Muscle layer of colon (tissue), 2 donors: ENCODE measurements at regions not wholly inside any gene's neighbourhood (a gene's known extent, or its start where the extent isn't known, plus 50 kb on each side); places are given as distances from the start of the nearest gene placed in this dataset.
"Not testable (repeated sequence)": the region's sequence is repeated elsewhere in the genome, so short reads cannot be mapped to it uniquely, and the experiment has no call there.

ENCODE experiments used
- H3K27ac ChIP-seq: one replicate; pipeline ENCODE4 v1.7.0; 2013; ENCODE audit warnings: low read depth, mild to moderate bottlenecking, low read length, moderate library complexity
- H3K27me3 ChIP-seq, 2 donors: one replicate each; pipeline ENCODE4 v1.7.0; 2013; ENCODE audit warnings: low read length in 2 of 2, mild to moderate bottlenecking in 2 of 2; ENCODE audit not compliant: insufficient read depth in 2 of 2, control insufficient read depth in 1 of 2
- H3K36me3 ChIP-seq: one replicate; pipeline ENCODE4 v1.7.0; 2013; ENCODE audit warnings: mild to moderate bottlenecking, low read length; ENCODE audit not compliant: insufficient read depth
- H3K4me1 ChIP-seq: one replicate; pipeline ENCODE4 v1.7.0; 2013; ENCODE audit warnings: mild to moderate bottlenecking, low read length; ENCODE audit not compliant: insufficient read depth
- H3K4me3 ChIP-seq, 2 donors: one replicate each; pipeline ENCODE4 v1.7.0; 2013; ENCODE audit warnings: low read length in 2 of 2, low read depth in 1 of 2, mild to moderate bottlenecking in 1 of 2, moderate library complexity in 1 of 2
- H3K9ac ChIP-seq: one replicate; pipeline ENCODE4 v1.7.0; 2013; ENCODE audit warnings: low read length
- H3K9me3 ChIP-seq: one replicate; pipeline ENCODE4 v1.7.0; 2013; ENCODE audit warnings: mild to moderate bottlenecking, low read length
- donor health status: abdominal sarcoma.
- donor health status: Adenocarcinoma of cecum.

DNA sequence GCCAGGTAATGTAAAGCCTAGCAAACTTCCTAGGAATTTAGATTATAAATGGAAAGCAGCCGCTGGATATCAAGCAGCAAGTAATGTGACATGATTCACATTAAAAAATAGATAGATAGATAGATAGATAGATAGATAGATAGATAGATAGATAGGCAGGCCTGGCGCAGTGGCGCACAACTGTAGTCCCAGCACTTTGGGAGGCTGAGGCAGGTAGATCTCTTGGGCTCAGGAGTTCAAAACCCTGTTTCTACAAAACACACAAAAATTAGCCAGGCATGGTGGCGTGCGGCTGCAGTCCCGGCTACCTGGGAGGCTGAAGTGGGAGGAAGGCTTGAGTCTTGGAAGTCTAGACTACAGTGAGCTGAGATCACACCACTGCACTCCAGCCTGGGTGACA is 236.9 kb downstream of the SLITRK6 start:
- H3K36me3 ChIP-seq: no peaks in the 10 kb centered on the region
- no peaks in the 10 kb centered on the region for H3K9me3 ChIP-seq
- H3K4me1 ChIP-seq: no peaks in the 10 kb centered on the region
- no peak overlapping the region for H3K4me3 ChIP-seq
- no peak overlapping the region for H3K9ac ChIP-seq
- H3K27ac ChIP-seq: no peak overlapping the region
- no peaks in the 10 kb centered on the region for H3K27me3 ChIP-seq

DNA sequence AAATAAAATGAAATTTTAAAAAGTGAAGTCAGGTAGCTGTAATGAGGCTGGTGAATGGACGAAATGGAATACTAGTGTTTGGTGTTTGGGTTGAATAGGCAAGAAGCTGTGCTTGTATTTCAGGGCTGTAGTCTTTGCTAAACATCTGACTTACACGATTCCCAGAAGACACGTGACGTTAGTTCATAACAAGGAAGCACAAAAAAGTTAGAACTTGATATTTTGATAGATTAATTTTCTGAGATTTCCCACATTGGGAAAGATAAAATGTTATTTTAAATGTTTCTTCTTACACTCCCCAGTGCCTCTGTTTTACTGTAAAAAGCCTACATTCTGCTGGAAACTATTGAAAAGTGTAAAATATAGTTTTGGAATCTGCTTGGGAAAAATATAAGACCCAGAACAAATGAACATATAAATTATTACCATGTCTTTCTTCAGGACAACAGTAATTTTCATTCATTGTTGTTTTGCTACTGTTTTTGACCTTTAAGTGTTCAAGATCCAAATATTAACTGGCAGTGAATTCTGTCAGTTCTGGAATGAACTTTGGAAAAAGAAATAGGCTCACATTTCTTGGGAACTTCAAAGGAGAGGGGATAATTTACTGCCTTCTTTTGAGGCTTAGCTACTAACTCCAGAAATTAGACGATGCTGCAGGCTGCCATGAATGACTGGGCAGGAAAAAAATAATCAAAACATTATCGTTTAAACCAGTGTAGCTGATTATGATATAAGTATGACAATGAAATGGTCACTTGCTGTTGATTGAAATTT is 241.3 kb downstream of the SLITRK6 start:
- Histone ChIP-seq H3K4me1 (no peaks in the 10 kb centered on the region), H3K9ac (no peak overlapping the region), H3K36me3 (no peaks in the 10 kb centered on the region), H3K9me3 (no peaks in the 10 kb centered on the region), H3K27ac (no peak overlapping the region), H3K4me3 (no peak overlapping the region), H3K27me3 (no peaks in the 10 kb centered on the region)

DNA sequence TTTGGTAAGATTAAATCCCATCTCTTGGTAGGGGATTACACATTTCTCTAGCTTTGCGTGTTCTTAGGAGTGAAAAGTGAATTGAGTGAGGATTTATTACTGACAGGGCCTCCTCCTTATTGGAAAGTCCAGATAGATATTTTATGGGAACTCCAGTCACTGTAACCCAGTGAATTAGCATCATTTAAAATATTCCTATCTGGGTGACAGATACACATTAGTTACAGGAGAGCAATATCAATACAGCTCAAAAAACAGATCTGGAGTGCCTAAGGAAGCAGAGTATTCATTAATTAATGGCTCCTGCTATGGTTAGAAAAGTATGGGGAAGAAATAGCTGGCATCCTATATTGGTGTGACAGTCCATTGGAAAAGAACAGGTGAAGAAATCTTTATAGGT is 248.2 kb downstream of the SLITRK6 start:
- no peaks in the 10 kb centered on the region for H3K27me3 ChIP-seq
- no peak overlapping the region for H3K4me3 ChIP-seq
- H3K9ac ChIP-seq: no peak overlapping the region
- no peaks in the 10 kb centered on the region for H3K36me3 ChIP-seq
- H3K4me1 ChIP-seq: no peaks in the 10 kb centered on the region
- H3K27ac ChIP-seq: no peak overlapping the region
- H3K9me3 ChIP-seq: peaks cover 5% of the 10 kb centered on the region

DNA sequence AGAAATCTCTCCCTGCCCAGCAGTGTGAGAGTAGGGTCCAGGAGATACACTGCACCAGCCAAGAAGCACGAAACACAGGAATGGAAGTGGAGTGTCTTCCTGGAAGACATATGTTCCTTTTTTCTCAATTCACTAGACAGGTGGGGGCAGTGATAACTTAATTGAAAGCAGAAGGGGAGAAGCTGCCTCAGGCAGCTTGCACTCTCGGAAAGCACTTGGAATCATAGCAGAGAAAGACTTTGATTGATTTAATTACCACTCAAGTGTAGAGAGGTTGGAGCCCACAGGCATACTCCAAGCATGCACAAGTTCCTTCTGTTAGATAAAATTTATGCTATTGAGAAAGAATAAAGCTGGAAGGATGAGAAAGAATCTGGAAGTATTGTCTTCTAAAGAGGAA is 249.4 kb downstream of the SLITRK6 start:
- Histone ChIP-seq H3K4me1 (no peaks in the 10 kb centered on the region), H3K9ac (no peak overlapping the region), H3K27me3 (no peaks in the 10 kb centered on the region), H3K4me3 (no peak overlapping the region), H3K27ac (no peak overlapping the region), H3K36me3 (no peaks in the 10 kb centered on the region), H3K9me3 (peaks cover 5% of the 10 kb centered on the region)

DNA sequence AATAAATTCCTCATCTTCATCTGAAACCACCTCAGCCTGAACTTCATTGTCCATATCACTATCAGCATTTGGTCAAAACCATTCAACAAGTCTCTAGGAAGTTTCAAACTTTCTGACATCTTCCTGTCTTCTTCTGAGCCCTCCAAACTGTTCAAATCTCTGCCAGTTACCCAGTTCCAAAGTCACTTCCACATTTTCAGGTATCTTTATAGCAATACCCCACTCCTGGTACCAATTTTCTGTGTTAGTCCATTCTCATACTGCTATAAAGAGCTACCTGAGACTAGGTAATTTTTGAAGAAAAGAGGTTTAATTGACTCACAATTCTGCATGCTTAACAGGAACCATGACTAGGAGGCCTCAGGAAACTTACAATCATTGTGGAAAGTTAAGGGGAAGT is 250.4 kb downstream of the SLITRK6 start:
- not testable (repeated sequence) for H3K27ac ChIP-seq, H3K4me1 ChIP-seq, H3K27me3 ChIP-seq, H3K9me3 ChIP-seq, H3K36me3 ChIP-seq, H3K4me3 ChIP-seq, H3K9ac ChIP-seq

DNA sequence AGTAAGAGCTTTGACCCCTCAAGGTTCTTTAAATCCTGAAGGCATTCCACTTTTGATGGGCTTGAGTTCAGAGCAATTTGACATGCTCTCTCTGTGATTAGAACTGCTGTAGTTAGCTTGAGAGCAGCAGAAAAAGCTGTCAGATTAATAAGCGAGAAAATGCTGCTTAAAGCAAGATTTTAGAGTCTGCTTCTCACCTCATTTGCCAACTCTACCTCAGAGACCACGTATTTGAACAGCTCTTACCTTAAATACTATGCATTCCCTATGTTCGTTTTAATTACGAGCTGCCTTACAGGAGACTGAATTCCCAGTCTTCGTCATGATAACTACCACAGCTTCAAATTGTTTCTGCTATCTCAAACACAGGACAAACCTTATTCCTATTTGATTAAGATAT is 253.4 kb downstream of the SLITRK6 start:
- H3K9me3 ChIP-seq: peaks cover 5% of the 10 kb centered on the region
- no peak overlapping the region for H3K9ac ChIP-seq
- no peaks in the 10 kb centered on the region for H3K27me3 ChIP-seq
- no peak overlapping the region for H3K27ac ChIP-seq
- H3K4me1 ChIP-seq: no peaks in the 10 kb centered on the region
- no peaks in the 10 kb centered on the region for H3K36me3 ChIP-seq
- H3K4me3 ChIP-seq: no peak overlapping the region

DNA sequence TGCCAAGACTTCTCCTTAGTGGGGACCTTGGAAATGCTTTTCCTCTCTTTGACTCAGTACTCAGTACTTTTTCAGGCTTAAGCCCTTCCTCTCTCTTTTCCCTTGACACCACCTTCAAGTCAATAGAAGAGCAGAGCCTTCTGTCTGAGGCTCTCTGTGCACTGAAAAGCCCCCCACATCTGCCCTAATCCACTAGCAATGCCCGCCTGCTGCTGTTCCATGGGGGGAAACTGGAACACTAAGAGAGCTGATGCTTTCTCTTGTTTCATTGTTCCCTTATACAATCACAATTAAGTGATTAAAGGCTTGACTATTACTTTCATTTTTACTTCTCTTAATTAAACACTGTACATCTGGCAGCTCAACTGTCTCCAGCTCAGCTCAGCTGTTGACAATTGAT is 254.5 kb downstream of the SLITRK6 start:
- H3K9ac ChIP-seq: no peak overlapping the region
- no peak overlapping the region for H3K4me3 ChIP-seq
- H3K36me3 ChIP-seq: no peaks in the 10 kb centered on the region
- H3K9me3 ChIP-seq: peaks cover 5% of the 10 kb centered on the region
- no peaks in the 10 kb centered on the region for H3K27me3 ChIP-seq
- H3K27ac ChIP-seq: no peak overlapping the region
- no peaks in the 10 kb centered on the region for H3K4me1 ChIP-seq

DNA sequence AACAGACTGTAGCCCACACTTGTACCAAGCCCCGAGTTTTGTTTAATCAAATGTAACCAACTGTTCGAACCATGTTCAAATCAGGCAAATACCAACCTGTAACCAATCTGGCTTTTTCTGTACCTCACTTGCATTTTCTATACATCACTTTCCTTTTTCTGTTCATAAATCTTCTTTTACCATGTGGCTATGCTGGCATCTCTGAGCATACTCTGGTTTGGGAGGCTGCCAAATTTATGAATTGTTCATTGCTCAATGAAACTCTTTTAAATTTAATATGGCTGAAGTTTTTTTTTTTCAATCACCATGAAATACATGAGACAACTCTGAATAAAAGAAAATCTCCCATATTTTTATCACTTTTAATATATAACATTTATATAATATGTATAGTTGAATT is 256.1 kb downstream of the SLITRK6 start:
- no peaks in the 10 kb centered on the region for H3K9me3 ChIP-seq
- H3K4me3 ChIP-seq: no peak overlapping the region
- H3K9ac ChIP-seq: no peak overlapping the region
- no peaks in the 10 kb centered on the region for H3K4me1 ChIP-seq
- H3K27ac ChIP-seq: no peak overlapping the region
- no peaks in the 10 kb centered on the region for H3K36me3 ChIP-seq
- no peaks in the 10 kb centered on the region for H3K27me3 ChIP-seq

DNA sequence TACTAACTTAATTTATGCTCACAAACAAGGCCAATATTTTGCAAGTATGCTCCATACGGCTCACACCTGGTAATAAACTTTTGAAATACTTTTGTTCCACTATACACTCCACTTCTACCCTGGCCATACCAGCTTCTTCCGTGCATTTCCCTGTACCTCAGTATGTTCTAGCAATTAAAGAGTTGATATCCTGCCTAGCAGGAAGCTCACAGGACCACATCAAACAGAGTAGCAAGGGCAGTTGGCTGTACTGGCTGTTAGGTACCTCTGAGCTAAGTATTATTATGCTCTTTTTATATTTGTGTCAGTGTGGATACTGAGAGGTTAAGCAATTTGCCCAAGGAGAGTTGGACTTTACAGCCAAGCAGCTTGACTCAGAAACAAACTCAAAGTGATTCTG is 257.7 kb downstream of the SLITRK6 start:
- Histone ChIP-seq H3K27me3 (no peaks in the 10 kb centered on the region), H3K4me3 (no peak overlapping the region), H3K9ac (no peak overlapping the region), H3K4me1 (no peaks in the 10 kb centered on the region), H3K36me3 (no peaks in the 10 kb centered on the region), H3K9me3 (no peaks in the 10 kb centered on the region), H3K27ac (no peak overlapping the region)

DNA sequence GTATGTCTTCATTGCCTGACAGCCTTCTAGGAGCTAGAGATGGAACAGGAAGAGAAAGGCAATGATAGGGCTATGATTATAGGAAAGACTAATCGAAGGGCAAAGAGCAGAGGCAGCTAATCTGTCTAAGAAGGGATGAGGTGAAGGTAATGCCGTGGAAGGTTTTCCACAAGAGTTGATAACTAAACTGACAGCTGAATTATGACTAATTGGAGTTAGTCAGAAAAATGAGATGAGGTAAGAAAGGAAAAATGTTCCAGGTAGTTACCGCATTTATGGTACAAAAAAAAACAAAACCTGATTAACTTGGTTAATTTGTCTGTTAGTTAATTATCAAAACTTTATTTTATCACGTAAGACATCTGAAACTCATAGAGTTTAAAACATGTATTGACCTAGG is 260.3 kb downstream of the SLITRK6 start:
- H3K27ac ChIP-seq: no peak overlapping the region
- no peaks in the 10 kb centered on the region for H3K27me3 ChIP-seq
- H3K4me1 ChIP-seq: no peaks in the 10 kb centered on the region
- no peaks in the 10 kb centered on the region for H3K9me3 ChIP-seq
- no peak overlapping the region for H3K9ac ChIP-seq
- H3K36me3 ChIP-seq: no peaks in the 10 kb centered on the region
- no peak overlapping the region for H3K4me3 ChIP-seq

DNA sequence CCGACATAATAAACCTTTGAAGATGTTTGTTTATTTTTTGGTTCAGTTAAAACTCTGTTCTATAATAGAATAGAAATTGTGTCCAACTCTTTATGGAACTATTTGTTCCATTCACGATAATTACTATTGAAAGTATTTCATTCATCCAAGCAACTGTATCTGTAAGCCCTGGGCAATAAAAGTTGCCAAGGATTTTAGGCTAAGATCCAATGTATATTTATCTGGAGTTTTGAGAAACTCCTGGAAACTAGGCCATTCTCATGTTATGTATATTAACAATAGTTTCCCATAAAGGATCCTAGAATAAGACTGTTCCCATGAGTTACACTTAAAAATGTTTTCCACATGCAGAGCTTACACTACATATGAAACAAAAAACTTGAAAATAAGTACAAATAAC is 261.6 kb downstream of the SLITRK6 start:
- no peaks in the 10 kb centered on the region for H3K27me3 ChIP-seq
- H3K4me1 ChIP-seq: no peaks in the 10 kb centered on the region
- H3K36me3 ChIP-seq: no peaks in the 10 kb centered on the region
- H3K9ac ChIP-seq: no peak overlapping the region
- H3K4me3 ChIP-seq: no peak overlapping the region
- no peak overlapping the region for H3K27ac ChIP-seq
- no peaks in the 10 kb centered on the region for H3K9me3 ChIP-seq

DNA sequence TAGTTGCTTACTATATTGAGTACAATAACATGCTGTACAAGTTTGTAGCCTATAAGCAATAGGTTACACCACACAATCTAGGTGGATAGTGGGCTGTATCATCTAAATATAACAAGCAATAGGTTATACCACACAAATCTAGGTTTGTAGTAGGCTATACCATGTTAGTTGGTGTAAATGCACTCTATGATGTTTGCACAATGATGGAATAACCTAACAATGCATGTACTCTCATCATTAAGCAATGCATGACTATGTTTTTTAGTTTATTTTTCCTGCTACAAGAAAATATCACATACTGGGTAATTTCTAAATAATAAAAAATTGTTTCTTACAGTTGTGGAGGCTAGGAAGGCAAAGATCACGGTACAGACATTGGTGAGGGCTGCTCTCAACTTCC is 262.5 kb downstream of the SLITRK6 start:
- H3K4me3 ChIP-seq: no peak overlapping the region
- H3K4me1 ChIP-seq: no peaks in the 10 kb centered on the region
- H3K36me3 ChIP-seq: no peaks in the 10 kb centered on the region
- H3K9ac ChIP-seq: no peak overlapping the region
- H3K9me3 ChIP-seq: no peaks in the 10 kb centered on the region
- H3K27ac ChIP-seq: no peak overlapping the region
- no peaks in the 10 kb centered on the region for H3K27me3 ChIP-seq
